ENCODE measurements at regions not wholly inside any gene's neighbourhood (a gene's known extent, or its start where the extent isn't known, plus 50 kb on each side); places are given as distances from the start of the nearest gene placed in this dataset.

DNA sequence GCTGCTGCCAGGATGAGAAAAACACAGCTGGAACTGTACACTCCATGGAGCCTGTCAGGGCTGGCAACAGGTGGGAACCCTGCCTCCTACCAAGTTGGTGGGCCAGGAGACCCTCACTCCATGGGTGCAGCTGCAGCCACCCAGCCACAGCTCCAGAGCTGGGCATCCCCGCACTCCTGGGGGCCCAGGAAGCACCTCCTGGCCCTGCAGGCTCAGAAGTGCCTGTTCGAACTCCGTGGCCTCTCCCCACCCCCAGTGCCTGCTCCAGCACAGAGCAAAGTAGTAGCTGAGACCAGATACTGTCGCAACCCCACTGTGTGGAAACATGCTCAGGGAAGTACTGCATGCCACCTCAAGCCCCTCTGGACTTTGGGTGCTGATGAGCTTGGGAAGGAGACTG lies 564.0 kb upstream of the ACO1 start:
- CTCF ChIA-PET = no interaction called here
- intact Hi-C loops (cut with micrococcal nuclease; ENCODE audit: unreplicated experiment) = loop anchor here (10.0 kb wide), 1 partner anchor 64 kb away; no protein-coding TSS in a partner anchor
- no peak for FAIRE-seq

DNA sequence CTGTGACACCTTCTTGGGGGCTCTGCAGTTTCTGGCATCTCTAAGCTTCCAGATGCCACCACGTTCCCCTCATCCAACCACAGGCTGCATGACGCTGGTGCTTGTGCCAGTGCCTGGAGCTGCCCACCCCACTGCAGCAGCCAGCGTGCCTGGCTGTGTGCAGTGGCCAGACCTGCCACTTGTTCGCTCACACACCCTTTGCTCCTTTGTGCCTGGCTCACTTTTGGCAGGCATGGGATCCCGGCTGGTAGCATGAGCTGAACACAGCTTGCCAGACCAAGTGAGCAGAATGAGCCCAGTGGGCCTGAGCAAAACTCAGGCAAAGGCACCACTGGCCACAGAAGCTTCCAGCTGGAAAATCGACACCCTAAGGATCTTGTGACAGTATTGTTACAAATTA lies 562.9 kb upstream of the ACO1 start:
- FAIRE-seq = no peak
- Histone ChIP-seq H3K36me3 (ENCODE audit: control insufficient read depth in 2 of 2, insufficient read depth in 2 of 2, low read length in 1 of 2) (no peaks in the 10 kb centered on the region), H3K4me3 (no peak overlapping the region), H3K9ac (ENCODE audit: control insufficient read depth, insufficient read depth, low read length) (no peak overlapping the region), H3K27me3 (replicated peaks in 1 of 2; ENCODE audit: control insufficient read depth in 2 of 2, insufficient read depth in 2 of 2, low read length in 1 of 2) (no peaks in the 10 kb centered on the region), H3K9me3 (replicated peaks; ENCODE audit: control insufficient read depth, insufficient read depth, low read length) (no peaks in the 10 kb centered on the region), H3K4me1 (ENCODE audit: control insufficient read depth, insufficient read depth, low read length) (no peaks in the 10 kb centered on the region), H4K20me1 (ENCODE audit: control insufficient read depth, insufficient read depth) (no peaks in the 10 kb centered on the region), H3K27ac (ENCODE audit: control insufficient read depth, insufficient read depth) (no peak overlapping the region), H2AFZ (ENCODE audit: control insufficient read depth, low read depth, low read length) (no peak overlapping the region), H3K4me2 (ENCODE audit: control insufficient read depth, insufficient read depth) (no peak overlapping the region), H3K79me2 (ENCODE audit: control insufficient read depth, insufficient read depth, low read length) (no peaks in the 10 kb centered on the region)
- WGBS (ENCODE audit: insufficient coverage, insufficient replicate concordance, low lambda C conversion rate, missing lambda C conversion rate) = 3% methylated on average over 6 of the region's 6 CpGs
- DNase-seq (ENCODE audit: low read depth, low spot score) = no peak
- POLR2A ChIA-PET = no interaction called here
- in situ Hi-C loops (cut with MboI) = no loop called here
- no peak for ATAC-seq
- intact Hi-C loops (cut with micrococcal nuclease; ENCODE audit: unreplicated experiment) = loop anchor here (10.0 kb wide), 1 partner anchor 63 kb away; no protein-coding TSS in a partner anchor
- CTCF ChIA-PET = no interaction called here
- SMC1A ChIA-PET (ENCODE audit: uncharacterized antibody, unreplicated experiment) = no interaction called here
- BruUV-seq (replicated peaks) = no TSS peak
- RAD21 ChIA-PET (ENCODE audit: unreplicated experiment) = no interaction called here
- TF ChIP-seq FOS (IDR thresholded peaks at IDR 0.05; ENCODE audit: borderline replicate concordance, extremely low read depth, insufficient read length) (no peak), EZH2 (IDR thresholded peaks at IDR 0.05; ENCODE audit: borderline replicate concordance, control insufficient read depth, low read depth, low read length) (no peak)

More for the DNA sequence above, 564.0 kb upstream of the ACO1 start:
- TF ChIP-seq MTA3 (IDR thresholded peaks at IDR 0.05; ENCODE audit: borderline replicate concordance, low read length) (no peak), POU2F2 (IDR thresholded peaks at IDR 0.05; ENCODE audit: borderline replicate concordance, low read depth, low read length) (no peak), POLR2A (IDR thresholded peaks at IDR 0.05; ENCODE audit: low read depth, low read length) (no peak), IRF4 (IDR thresholded peaks at IDR 0.05; ENCODE audit: low read depth, low read length) (no peak)
- TF ChIP-seq, protein P1, sequence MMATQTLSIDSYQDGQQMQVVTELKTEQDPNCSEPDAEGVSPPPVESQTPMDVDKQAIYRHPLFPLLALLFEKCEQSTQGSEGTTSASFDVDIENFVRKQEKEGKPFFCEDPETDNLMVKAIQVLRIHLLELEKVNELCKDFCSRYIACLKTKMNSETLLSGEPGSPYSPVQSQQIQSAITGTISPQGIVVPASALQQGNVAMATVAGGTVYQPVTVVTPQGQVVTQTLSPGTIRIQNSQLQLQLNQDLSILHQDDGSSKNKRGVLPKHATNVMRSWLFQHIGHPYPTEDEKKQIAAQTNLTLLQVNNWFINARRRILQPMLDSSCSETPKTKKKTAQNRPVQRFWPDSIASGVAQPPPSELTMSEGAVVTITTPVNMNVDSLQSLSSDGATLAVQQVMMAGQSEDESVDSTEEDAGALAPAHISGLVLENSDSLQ (IDR thresholded peaks at IDR 0.05) = no peak
- Histone ChIP-seq H3K4me3 (no peak overlapping the region), H3K4me1 (ENCODE audit: control insufficient read depth, insufficient read depth, low read length) (no peaks in the 10 kb centered on the region), H3K9me3 (replicated peaks; ENCODE audit: control insufficient read depth, insufficient read depth, low read length) (no peaks in the 10 kb centered on the region), H3K36me3 (ENCODE audit: control insufficient read depth in 2 of 2, insufficient read depth in 2 of 2, low read length in 1 of 2) (no peaks in the 10 kb centered on the region), H3K9ac (ENCODE audit: control insufficient read depth, insufficient read depth, low read length) (no peak overlapping the region), H2AFZ (ENCODE audit: control insufficient read depth, low read depth, low read length) (no peak overlapping the region), H4K20me1 (ENCODE audit: control insufficient read depth, insufficient read depth) (no peaks in the 10 kb centered on the region), H3K27me3 (replicated peaks in 1 of 2; ENCODE audit: control insufficient read depth in 2 of 2, insufficient read depth in 2 of 2, low read length in 1 of 2) (no peaks in the 10 kb centered on the region), H3K79me2 (ENCODE audit: control insufficient read depth, insufficient read depth, low read length) (no peaks in the 10 kb centered on the region), H3K4me2 (ENCODE audit: control insufficient read depth, insufficient read depth) (no peak overlapping the region), H3K27ac (ENCODE audit: control insufficient read depth, insufficient read depth) (no peak overlapping the region)
- in situ Hi-C loops (cut with MboI) = no loop called here
- ChIA-PET SMC1A (ENCODE audit: uncharacterized antibody, unreplicated experiment) (no interaction called here), RAD21 (ENCODE audit: unreplicated experiment) (no interaction called here), POLR2A (no interaction called here)
- DNase-seq (ENCODE audit: low read depth, low spot score) = no peak
- 3% methylated on average over 4 of the region's 4 CpGs for WGBS (ENCODE audit: insufficient coverage, insufficient replicate concordance, low lambda C conversion rate, missing lambda C conversion rate)
- BruUV-seq (replicated peaks) = no TSS peak
- ATAC-seq = no peak
